ENCODE measurements at regions not wholly inside any gene's neighbourhood (a gene's known extent, or its start where the extent isn't known, plus 50 kb on each side); places are given as distances from the start of the nearest gene placed in this dataset.

- TF ChIP-seq, protein P1, sequence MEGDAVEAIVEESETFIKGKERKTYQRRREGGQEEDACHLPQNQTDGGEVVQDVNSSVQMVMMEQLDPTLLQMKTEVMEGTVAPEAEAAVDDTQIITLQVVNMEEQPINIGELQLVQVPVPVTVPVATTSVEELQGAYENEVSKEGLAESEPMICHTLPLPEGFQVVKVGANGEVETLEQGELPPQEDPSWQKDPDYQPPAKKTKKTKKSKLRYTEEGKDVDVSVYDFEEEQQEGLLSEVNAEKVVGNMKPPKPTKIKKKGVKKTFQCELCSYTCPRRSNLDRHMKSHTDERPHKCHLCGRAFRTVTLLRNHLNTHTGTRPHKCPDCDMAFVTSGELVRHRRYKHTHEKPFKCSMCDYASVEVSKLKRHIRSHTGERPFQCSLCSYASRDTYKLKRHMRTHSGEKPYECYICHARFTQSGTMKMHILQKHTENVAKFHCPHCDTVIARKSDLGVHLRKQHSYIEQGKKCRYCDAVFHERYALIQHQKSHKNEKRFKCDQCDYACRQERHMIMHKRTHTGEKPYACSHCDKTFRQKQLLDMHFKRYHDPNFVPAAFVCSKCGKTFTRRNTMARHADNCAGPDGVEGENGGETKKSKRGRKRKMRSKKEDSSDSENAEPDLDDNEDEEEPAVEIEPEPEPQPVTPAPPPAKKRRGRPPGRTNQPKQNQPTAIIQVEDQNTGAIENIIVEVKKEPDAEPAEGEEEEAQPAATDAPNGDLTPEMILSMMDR (IDR thresholded peaks at IDR 0.05; ENCODE audit: insufficient read depth, low read depth, low read length): no peak
- TF ChIP-seq EZH2 (IDR thresholded peaks at IDR 0.05; ENCODE audit: insufficient read depth, low read length): no peak
Measured at GRCh38 chr16:79355600-79356358, 244.8 kb downstream of the MAF start.
